ENCODE measurements at regions not wholly inside any gene's neighbourhood (a gene's known extent, or its start where the extent isn't known, plus 50 kb on each side); places are given as distances from the start of the nearest gene placed in this dataset.
A peak's percentile ranks its signal among the peaks of the same experiment; 100 is the strongest.

- TF ChIP-seq, protein P1, sequence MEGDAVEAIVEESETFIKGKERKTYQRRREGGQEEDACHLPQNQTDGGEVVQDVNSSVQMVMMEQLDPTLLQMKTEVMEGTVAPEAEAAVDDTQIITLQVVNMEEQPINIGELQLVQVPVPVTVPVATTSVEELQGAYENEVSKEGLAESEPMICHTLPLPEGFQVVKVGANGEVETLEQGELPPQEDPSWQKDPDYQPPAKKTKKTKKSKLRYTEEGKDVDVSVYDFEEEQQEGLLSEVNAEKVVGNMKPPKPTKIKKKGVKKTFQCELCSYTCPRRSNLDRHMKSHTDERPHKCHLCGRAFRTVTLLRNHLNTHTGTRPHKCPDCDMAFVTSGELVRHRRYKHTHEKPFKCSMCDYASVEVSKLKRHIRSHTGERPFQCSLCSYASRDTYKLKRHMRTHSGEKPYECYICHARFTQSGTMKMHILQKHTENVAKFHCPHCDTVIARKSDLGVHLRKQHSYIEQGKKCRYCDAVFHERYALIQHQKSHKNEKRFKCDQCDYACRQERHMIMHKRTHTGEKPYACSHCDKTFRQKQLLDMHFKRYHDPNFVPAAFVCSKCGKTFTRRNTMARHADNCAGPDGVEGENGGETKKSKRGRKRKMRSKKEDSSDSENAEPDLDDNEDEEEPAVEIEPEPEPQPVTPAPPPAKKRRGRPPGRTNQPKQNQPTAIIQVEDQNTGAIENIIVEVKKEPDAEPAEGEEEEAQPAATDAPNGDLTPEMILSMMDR (IDR thresholded peaks at IDR 0.05; ENCODE audit: poor library complexity): no peak
- TF ChIP-seq EZH2 (IDR thresholded peaks at IDR 0.05; ENCODE audit: borderline replicate concordance): no peak
- H2AFZ ChIP-seq: no peak overlapping the region
- 90% methylated on average over 4 of the region's 4 CpGs for WGBS (ENCODE audit: low lambda C conversion rate, missing lambda C conversion rate)
Measured at GRCh38 chr13:44646044-44646443, 69.9 kb upstream of the TSC22D1 start.

DNA sequence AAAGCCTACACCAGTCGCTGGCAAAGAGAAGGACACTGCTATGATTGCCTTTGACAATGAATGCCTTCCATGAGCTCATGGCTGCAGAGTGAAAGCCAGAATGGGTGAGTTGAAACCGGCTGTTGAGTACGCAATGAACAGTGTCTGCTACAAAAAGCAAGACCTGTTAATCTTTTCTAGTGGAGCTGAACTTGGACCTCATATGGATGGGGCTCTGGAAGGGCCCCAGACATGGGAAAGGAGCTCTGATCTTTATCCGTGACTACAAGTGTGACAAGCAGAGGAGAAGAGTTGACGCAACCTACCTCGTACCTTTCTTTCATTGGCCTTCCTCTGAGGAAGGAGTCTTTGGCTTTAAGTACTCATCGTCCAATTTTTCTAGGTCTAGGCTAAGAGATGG lies 67.1 kb upstream of the TSC22D1 start:
- WGBS (ENCODE audit: low lambda C conversion rate, missing lambda C conversion rate): 85% methylated on average over 7 of the region's 7 CpGs
- no peaks in the 10 kb centered on the region for H3K9me2 ChIP-seq (replicated peaks; ENCODE audit: insufficient read depth)
- H3K27ac ChIP-seq: peak overlapping the region; percentile 66

More at GRCh38 chr13:44646044-44646443, 69.9 kb upstream of the TSC22D1 start:
- Histone ChIP-seq H3K36me3 (replicated peaks; ENCODE audit: insufficient read depth, low read depth) (no peaks in the 10 kb centered on the region), H3K4me2 (no peak overlapping the region), H3K27ac (no peak overlapping the region), H3K9me2 (replicated peaks; ENCODE audit: insufficient read depth) (no peaks in the 10 kb centered on the region), H3K4me1 (ENCODE audit: insufficient read depth) (peaks cover 7% of the 10 kb centered on the region), H3K9me3 (ENCODE audit: low read depth) (no peaks in the 10 kb centered on the region), H3K27me3 (no peaks in the 10 kb centered on the region), H3K79me2 (no peaks in the 10 kb centered on the region), H4K20me1 (ENCODE audit: insufficient read depth, poor library complexity, severe bottlenecking) (no peaks in the 10 kb centered on the region), H3K4me3 (no peak overlapping the region)
- no peak for DNase-seq (ENCODE audit: low spot score)

DNA sequence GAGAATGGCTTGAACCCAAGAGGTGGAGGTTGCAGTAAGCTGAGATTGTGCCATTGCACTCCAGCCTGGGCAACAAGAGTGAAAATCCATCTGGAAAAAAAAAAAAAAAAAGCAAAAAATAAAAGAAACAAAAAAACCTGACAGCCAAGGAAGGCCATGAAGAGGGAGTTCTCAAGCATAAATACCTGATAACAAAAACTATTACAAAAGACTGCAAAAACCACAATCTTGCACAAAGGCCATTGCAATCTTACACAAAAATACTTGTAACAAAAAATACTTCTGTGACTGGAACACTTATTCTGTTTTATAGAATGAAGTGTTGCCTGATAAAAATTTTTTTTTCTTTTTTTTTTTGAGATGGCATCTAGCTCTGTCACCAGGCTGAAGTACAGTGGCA lies 61.5 kb upstream of the TSC22D1 start:
- Histone ChIP-seq H3K9me2 (replicated peaks; ENCODE audit: insufficient read depth) (no peaks in the 10 kb centered on the region), H3K27me3 (no peaks in the 10 kb centered on the region), H3K4me2 (no peak overlapping the region), H3K4me1 (ENCODE audit: insufficient read depth) (no peaks in the 10 kb centered on the region), H4K20me1 (ENCODE audit: insufficient read depth, poor library complexity, severe bottlenecking) (no peaks in the 10 kb centered on the region), H3K4me3 (no peak overlapping the region), H3K79me2 (no peaks in the 10 kb centered on the region), H3K27ac (no peak overlapping the region), H3K9me3 (ENCODE audit: low read depth) (no peaks in the 10 kb centered on the region), H3K36me3 (replicated peaks; ENCODE audit: insufficient read depth, low read depth) (no peaks in the 10 kb centered on the region), H2AFZ (no peak overlapping the region)
- DNase-seq (ENCODE audit: low spot score): no peak
- TF ChIP-seq EZH2phosphoT487 (IDR thresholded peaks at IDR 0.05; ENCODE audit: low read depth, severe bottlenecking, unreplicated experiment) (no peak), EZH2 (IDR thresholded peaks at IDR 0.05; ENCODE audit: borderline replicate concordance) (no peak)
- TF ChIP-seq, protein P1 (IDR thresholded peaks at IDR 0.05; ENCODE audit: poor library complexity): no peak

More for the DNA sequence above, 67.1 kb upstream of the TSC22D1 start:
- H3K79me2 ChIP-seq: no peaks in the 10 kb centered on the region
- no peaks in the 10 kb centered on the region for H3K36me3 ChIP-seq (replicated peaks; ENCODE audit: insufficient read depth, low read depth)
- H2AFZ ChIP-seq: no peak overlapping the region
- no peaks in the 10 kb centered on the region for H4K20me1 ChIP-seq (ENCODE audit: insufficient read depth, poor library complexity, severe bottlenecking)
- no peak overlapping the region for H3K4me2 ChIP-seq
- no peaks in the 10 kb centered on the region for H3K27me3 ChIP-seq
- H3K4me3 ChIP-seq: no peak overlapping the region
- TF ChIP-seq EZH2phosphoT487 (IDR thresholded peaks at IDR 0.05; ENCODE audit: low read depth, severe bottlenecking, unreplicated experiment) (no peak), EZH2 (IDR thresholded peaks at IDR 0.05; ENCODE audit: borderline replicate concordance) (no peak)
- TF ChIP-seq, protein P1 (IDR thresholded peaks at IDR 0.05; ENCODE audit: poor library complexity): no peak
- no peaks in the 10 kb centered on the region for H3K4me1 ChIP-seq (ENCODE audit: insufficient read depth)
- peak; percentile 21 for DNase-seq (ENCODE audit: low spot score)
- no peaks in the 10 kb centered on the region for H3K9me3 ChIP-seq (ENCODE audit: low read depth)
